H9 (cell line): ENCODE measurements at regions not wholly inside any gene's neighbourhood (a gene's known extent, or its start where the extent isn't known, plus 50 kb on each side); places are given as distances from the start of the nearest gene placed in this dataset.

Experiments
- DNase-seq: peaks from one replicate; pipeline ENCODE4 v3.0.0-alpha.2; 2017
- H2AFZ ChIP-seq: one replicate; pipeline ENCODE4 v1.6.1; 2013; ENCODE audit warnings: mild to moderate bottlenecking, low read length, control low read depth, moderate library complexity
- H2AK5ac ChIP-seq: 2 replicates; pipeline ENCODE4 v1.6.1; 2013; ENCODE audit warnings: low read length, control low read depth, mixed read lengths; ENCODE audit not compliant: insufficient read length
- H2BK120ac ChIP-seq: one replicate; pipeline ENCODE4 v1.6.1; 2013; ENCODE audit warnings: low read depth, mild to moderate bottlenecking, low read length, control low read depth, inconsistent platforms; ENCODE audit not compliant: poor library complexity, severe bottlenecking
- H2BK12ac ChIP-seq: 2 replicates; pipeline ENCODE4 v1.6.1; 2013; ENCODE audit warnings: low read length, control low read depth, mixed read lengths, low read depth; ENCODE audit not compliant: insufficient read length
- H2BK15ac ChIP-seq: 2 replicates; pipeline ENCODE4 v1.6.1; 2013; ENCODE audit warnings: low read depth, low read length, control low read depth
- H2BK20ac ChIP-seq: one replicate; pipeline ENCODE4 v1.6.1; 2013; ENCODE audit warnings: low read depth, mild to moderate bottlenecking, low read length, control low read depth, inconsistent platforms; ENCODE audit not compliant: poor library complexity, severe bottlenecking
- H2BK5ac ChIP-seq: 2 replicates; pipeline ENCODE4 v1.6.1; 2013; ENCODE audit warnings: low read length, control low read depth, mixed read lengths; ENCODE audit not compliant: insufficient read length
- H3K14ac ChIP-seq: 2 replicates; pipeline ENCODE4 v1.6.1; 2013; ENCODE audit warnings: low read length, control low read depth; ENCODE audit not compliant: insufficient read depth
- H3K18ac ChIP-seq: 2 replicates; pipeline ENCODE4 v1.6.1; 2013; ENCODE audit warnings: low read depth, mild to moderate bottlenecking, mixed read lengths, low read length, control low read depth; ENCODE audit not compliant: insufficient read length
- H3K23ac ChIP-seq: 2 replicates; pipeline ENCODE4 v1.6.1; 2013; ENCODE audit warnings: low read length, control low read depth, mixed read lengths, low read depth; ENCODE audit not compliant: insufficient read length
- H3K23me2 ChIP-seq: 2 replicates; pipeline ENCODE4 v1.6.1; 2013; ENCODE audit warnings: low read depth, mild to moderate bottlenecking, mixed read lengths, low read length, control low read depth; ENCODE audit not compliant: insufficient read length, poor library complexity, severe bottlenecking
- H3K27ac ChIP-seq: 2 replicates; pipeline ENCODE4 v1.5.1; 2013; ENCODE audit warnings: low read length, control low read depth, mixed read lengths, low read depth; ENCODE audit not compliant: insufficient read length
- H3K27me3 ChIP-seq: 2 replicates; pipeline ENCODE4 v1.6.1; 2013; ENCODE audit warnings: low read length, control low read depth, inconsistent platforms; ENCODE audit not compliant: insufficient read depth
- H3K4ac ChIP-seq: 2 replicates; pipeline ENCODE4 v1.6.1; 2013; ENCODE audit warnings: low read depth, mild to moderate bottlenecking, control low read depth, inconsistent platforms, low read length, moderate library complexity
- H3K4me1 ChIP-seq: 2 replicates; pipeline ENCODE4 v1.6.1; 2013; ENCODE audit warnings: low read length, control low read depth, inconsistent platforms; ENCODE audit not compliant: insufficient read depth
- H3K4me2 ChIP-seq: 2 replicates; pipeline ENCODE4 v1.6.1; 2013; ENCODE audit warnings: low read length, control low read depth, mixed read lengths; ENCODE audit not compliant: insufficient read length, insufficient read depth
- H3K56ac ChIP-seq: 2 replicates; pipeline ENCODE4 v1.6.1; 2013; ENCODE audit warnings: low read depth, mild to moderate bottlenecking, mixed read lengths, low read length, control low read depth; ENCODE audit not compliant: insufficient read length
- H3K79me1 ChIP-seq: 2 replicates; pipeline ENCODE4 v1.6.1; 2013; ENCODE audit warnings: low read depth, mild to moderate bottlenecking, moderate library complexity, low read length, control low read depth, inconsistent platforms; ENCODE audit not compliant: insufficient read depth, poor library complexity, severe bottlenecking
- H3K79me2 ChIP-seq: 2 replicates; pipeline ENCODE4 v1.6.1; 2013; ENCODE audit warnings: low read length, control low read depth, inconsistent platforms; ENCODE audit not compliant: insufficient read depth
- H3K9ac ChIP-seq: 2 replicates; pipeline ENCODE4 v1.6.1; 2013; ENCODE audit warnings: low read length, control low read depth, mixed read lengths; ENCODE audit not compliant: insufficient read length; ENCODE audit errors: extremely low read depth
- H3K9me3 ChIP-seq: one replicate; pipeline ENCODE4 v1.6.1; 2013; ENCODE audit warnings: low read depth, low read length, inconsistent platforms; ENCODE audit not compliant: control insufficient read depth
- H3T11ph ChIP-seq: one replicate; pipeline ENCODE4 v1.6.1; 2013; ENCODE audit warnings: mild to moderate bottlenecking, low read length, control low read depth, inconsistent platforms
- H4K20me1 ChIP-seq: one replicate; pipeline ENCODE4 v1.6.1; 2013; ENCODE audit not compliant: control insufficient read depth, insufficient read length, insufficient read depth
- H4K5ac ChIP-seq: 2 replicates; pipeline ENCODE4 v1.6.1; 2013; ENCODE audit warnings: low read depth, mild to moderate bottlenecking, mixed read lengths, low read length, control low read depth; ENCODE audit not compliant: insufficient read length
- H4K8ac ChIP-seq: replicated peaks from 2 replicates; pipeline ENCODE4 v1.6.1; 2013; ENCODE audit warnings: low read length, control low read depth, mixed read lengths, low read depth; ENCODE audit not compliant: insufficient read length
- H4K91ac ChIP-seq: 2 replicates; pipeline ENCODE4 v1.6.1; 2013; ENCODE audit warnings: low read depth, mild to moderate bottlenecking, moderate library complexity, mixed read lengths, low read length, control low read depth; ENCODE audit not compliant: insufficient read length
- H3K27ac Mint-ChIP-seq, 3 experiments: 2 replicates in 2 of 3; 3 replicates in 1 of 3; pipeline ENCODE4 v1.8.0; 2020 to 2021; ENCODE audit warnings: mixed read lengths in 3 of 3, mild to moderate bottlenecking in 1 of 3, moderate library complexity in 1 of 3
- H3K27me3 Mint-ChIP-seq: 2 replicates; pipeline ENCODE4 v1.8.0; 2021; ENCODE audit warnings: low read depth, mild to moderate bottlenecking, moderate library complexity, mixed read lengths
- H3K36me3 Mint-ChIP-seq, 3 experiments: 2 replicates in 2 of 3; 3 replicates in 1 of 3; pipeline ENCODE4 v1.8.0; 2020 to 2021; ENCODE audit warnings: low read depth in 3 of 3, mixed read lengths in 3 of 3; ENCODE audit not compliant: insufficient read depth in 1 of 3
- H3K4me1 Mint-ChIP-seq, 2 experiments: 2 replicates each; pipeline ENCODE4 v1.8.0; 2020; ENCODE audit warnings: mixed read lengths in 2 of 2
- H3K4me3 Mint-ChIP-seq, 2 experiments: 2 replicates in 1 of 2; 3 replicates in 1 of 2; pipeline ENCODE4 v1.8.0; 2020 to 2021; ENCODE audit warnings: mild to moderate bottlenecking in 2 of 2, mixed read lengths in 2 of 2, moderate library complexity in 1 of 2
- H3K9me3 Mint-ChIP-seq, 2 experiments: 2 replicates in 1 of 2; 3 replicates in 1 of 2; pipeline ENCODE4 v1.8.0; 2020; ENCODE audit warnings: mild to moderate bottlenecking in 2 of 2, mixed read lengths in 2 of 2, moderate library complexity in 1 of 2
- CTCF ChIP-seq: fragments of 200-600 bp; sonication (generic); conservative IDR thresholded peaks from 3 replicates; pipeline ENCODE4 v1.8.0; 2021; ENCODE audit warnings: antibody characterized with exemption, mild to moderate bottlenecking
- WGBS: extraction: QIAGEN DNeasy Blood & Tissue Kit; methylation state at CpG from one replicate; pipeline ENCODE4 v1.1.7; 2013; ENCODE audit warnings: missing lambda C conversion rate, low lambda C conversion rate, mixed read lengths; ENCODE audit not compliant: insufficient read length; ENCODE audit errors: extremely low coverage; 5-methylcytosine and 5-hydroxymethylcytosine counted together

DNA sequence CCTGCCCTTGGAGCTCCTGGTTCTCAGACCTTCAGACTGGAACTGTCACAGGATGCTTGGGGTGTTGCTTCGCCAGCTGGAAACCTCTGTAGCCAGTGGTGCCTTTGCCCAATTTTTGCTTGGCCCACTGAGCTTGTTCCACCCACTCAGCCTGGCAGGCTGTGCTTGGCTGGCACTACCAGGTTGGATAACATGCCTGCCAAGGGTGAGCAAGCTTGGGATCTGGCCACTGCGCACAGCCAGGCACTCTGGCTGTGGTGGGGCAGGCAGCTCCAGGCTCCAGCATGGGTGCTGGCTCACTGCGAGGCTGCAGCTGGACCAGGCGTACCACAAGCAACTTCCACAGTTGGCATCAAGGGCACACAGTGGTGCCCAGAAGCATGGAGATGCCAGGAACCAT is 967.8 kb upstream of the NCAM2 start:
- H4K5ac ChIP-seq = no peak overlapping the region
- H4K91ac ChIP-seq = no peak overlapping the region
- H3K4me2 ChIP-seq = no peak overlapping the region
- no peaks in the 10 kb centered on the region for H3K27me3 ChIP-seq
- H3K27ac ChIP-seq = no peak overlapping the region
- Mint-ChIP-seq H3K9me3 (peaks cover 2 to 3% of the 10 kb centered on the region in 2 experiments; a peak in 3 of 5 replicates), H3K27me3 (no peaks in the 10 kb centered on the region), H3K4me1 (no peaks in the 10 kb centered on the region), H3K27ac (no peak overlapping the region), H3K4me3 (no peak overlapping the region), H3K36me3 (no peaks in the 10 kb centered on the region)
- peak overlapping the region; percentile 77 for H4K8ac ChIP-seq
- no CpG with 5 or more reads among the region's 4 CpGs for WGBS
- H3K23ac ChIP-seq = no peak overlapping the region
- no peak overlapping the region for H3T11ph ChIP-seq
- H3K79me1 ChIP-seq = no peaks in the 10 kb centered on the region
- TF ChIP-seq CTCF = no peak
- no peak for DNase-seq
- no peak overlapping the region for H2BK20ac ChIP-seq
- no peak overlapping the region for H2BK5ac ChIP-seq
- no peak overlapping the region for H3K18ac ChIP-seq
- H2BK15ac ChIP-seq = no peak overlapping the region
- no peak overlapping the region for H3K9ac ChIP-seq
- no peaks in the 10 kb centered on the region for H3K4me1 ChIP-seq
- H2BK12ac ChIP-seq = no peak overlapping the region
- H2BK120ac ChIP-seq = no peak overlapping the region
- H3K79me2 ChIP-seq = no peaks in the 10 kb centered on the region
- H3K23me2 ChIP-seq = no peaks in the 10 kb centered on the region
- H4K20me1 ChIP-seq = no peaks in the 10 kb centered on the region
- no peak overlapping the region for H3K4ac ChIP-seq
- H3K9me3 ChIP-seq = no peaks in the 10 kb centered on the region
- H2AK5ac ChIP-seq = no peak overlapping the region
- no peak overlapping the region; the same call in 1 of the 2 replicates for H3K14ac ChIP-seq
- no peak overlapping the region for H2AFZ ChIP-seq
- H3K56ac ChIP-seq = no peak overlapping the region
